Left lung (tissue), 4 donors: ENCODE measurements at regions not wholly inside any gene's neighbourhood (a gene's known extent, or its start where the extent isn't known, plus 50 kb on each side); places are given as distances from the start of the nearest gene placed in this dataset.
"Not testable (repeated sequence)": the region's sequence is repeated elsewhere in the genome, so short reads cannot be mapped to it uniquely, and the experiment has no call there.

Experiments
- ATAC-seq: fragments of 200-7000 bp; cut with Tn5 transposase; one replicate; pipeline ENCODE4 v1.9.1; 2020; ENCODE audit warnings: moderate library complexity
- DNase-seq, 4 donors: peaks; one replicate each; pipeline ENCODE4 v3.0.0-alpha.2; 2013 to 2020
- H3K27ac ChIP-seq, 2 donors: fragments of 200-600 bp; sonication (generic) in 1 of 2; one replicate each; pipeline versions ENCODE4 v1.5.0 to v1.8.0; 2020 to 2021
- H3K27me3 ChIP-seq, 2 donors: fragments of 200-600 bp; sonication (generic) in 1 of 2; one replicate each; pipeline versions ENCODE4 v1.5.0 to v1.8.0; 2020 to 2021
- H3K36me3 ChIP-seq, 2 donors: fragments of 200-600 bp; sonication (generic) in 1 of 2; one replicate each; pipeline versions ENCODE4 v1.5.0 to v1.8.0; 2020 to 2021
- H3K4me1 ChIP-seq, 2 donors: fragments of 200-600 bp; one replicate each; pipeline ENCODE4 v1.8.0; 2021
- H3K4me3 ChIP-seq, 2 donors: fragments of 200-600 bp; sonication (generic) in 1 of 2; one replicate each; pipeline versions ENCODE4 v1.5.0 to v1.8.0; 2020 to 2021; ENCODE audit warnings: mild to moderate bottlenecking in 1 of 2
- H3K9me3 ChIP-seq, 2 donors: fragments of 200-600 bp; sonication (generic) in 1 of 2; one replicate each; pipeline versions ENCODE4 v1.5.0 to v1.8.0; 2020 to 2021
- CTCF ChIP-seq, 2 donors: fragments of 200-600 bp; sonication (generic) in 1 of 2; IDR thresholded peaks; one replicate each; pipeline versions ENCODE4 v1.5.0 to v1.8.0; 2021; ENCODE audit warnings: antibody characterized with exemption in 2 of 2
- intact Hi-C, 2 donors: fragments of 100-400 bp; cut with DNase I; formaldehyde crosslinking; loops; one replicate each; pipeline versions ENCODE4 v1.11.2 to v1.14.2; 2022
- donor health status: DM: no; HTN: yes; CAD: no.
- donor health status: DM: no; HTN: no; CAD: no.

- H3K4me3 ChIP-seq = no peak overlapping the region
- no peaks in the 10 kb centered on the region for H3K4me1 ChIP-seq
- DNase-seq (no peak), ATAC-seq (no peak)
- no peak overlapping the region for H3K27ac ChIP-seq
- no peaks in the 10 kb centered on the region for H3K27me3 ChIP-seq
- intact Hi-C loops = no loop called here
- no peaks in the 10 kb centered on the region for H3K9me3 ChIP-seq
- TF ChIP-seq CTCF (IDR thresholded peaks at IDR 0.05) = no peak
- no peaks in the 10 kb centered on the region for H3K36me3 ChIP-seq
These were observed 312.1 kb downstream of the SOX2 start for GRCh38 chr3:182023843-182024242.

GRCh38 chr3:182027366-182027765 lies 315.6 kb downstream of the SOX2 start:
- intact Hi-C loops = no loop called here
- TF ChIP-seq CTCF (IDR thresholded peaks at IDR 0.05) = no peak
- H3K36me3 ChIP-seq = no peaks in the 10 kb centered on the region
- H3K9me3 ChIP-seq = no peaks in the 10 kb centered on the region
- H3K4me1 ChIP-seq = no peaks in the 10 kb centered on the region
- no peaks in the 10 kb centered on the region for H3K27me3 ChIP-seq
- DNase-seq (no peak), ATAC-seq (no peak)
- no peak overlapping the region for H3K4me3 ChIP-seq
- H3K27ac ChIP-seq = no peak overlapping the region

- ATAC-seq = no peak
- Histone ChIP-seq H3K4me3 (no peak overlapping the region), H3K36me3 (no peaks in the 10 kb centered on the region), H3K9me3 (no peaks in the 10 kb centered on the region), H3K27me3 (no peaks in the 10 kb centered on the region), H3K4me1 (no peaks in the 10 kb centered on the region), H3K27ac (no peak overlapping the region)
- no peak for TF ChIP-seq CTCF (IDR thresholded peaks at IDR 0.05)
- no peak for DNase-seq
- intact Hi-C loops = no loop called here
These were observed 316.4 kb downstream of the SOX2 start for GRCh38 chr3:182028081-182028480.

- ATAC-seq, H3K4me3 ChIP-seq, intact Hi-C loops, H3K4me1 ChIP-seq, H3K27me3 ChIP-seq, H3K36me3 ChIP-seq, H3K9me3 ChIP-seq, H3K27ac ChIP-seq, DNase-seq: not testable (repeated sequence)
These were observed 322.5 kb downstream of the SOX2 start for GRCh38 chr3:182034231-182034630.

- TF ChIP-seq CTCF (IDR thresholded peaks at IDR 0.05) = no peak
- H3K27me3 ChIP-seq = no peaks in the 10 kb centered on the region
- ATAC-seq (no peak), DNase-seq (no peak)
- H3K36me3 ChIP-seq = no peaks in the 10 kb centered on the region
- intact Hi-C loops = no loop called here
- H3K4me3 ChIP-seq = no peak overlapping the region
- H3K4me1 ChIP-seq = no peaks in the 10 kb centered on the region
- no peaks in the 10 kb centered on the region for H3K9me3 ChIP-seq
- H3K27ac ChIP-seq = no peak overlapping the region
These were observed 323.6 kb downstream of the SOX2 start for GRCh38 chr3:182035324-182035723.

- Histone ChIP-seq H3K27ac (no peak overlapping the region), H3K36me3 (no peaks in the 10 kb centered on the region), H3K9me3 (no peaks in the 10 kb centered on the region), H3K4me3 (no peak overlapping the region), H3K27me3 (no peaks in the 10 kb centered on the region), H3K4me1 (no peaks in the 10 kb centered on the region)
- ATAC-seq (no peak), DNase-seq (no peak)
- TF ChIP-seq CTCF (IDR thresholded peaks at IDR 0.05) = no peak
- intact Hi-C loops = no loop called here
These were observed 324.7 kb downstream of the SOX2 start for GRCh38 chr3:182036382-182036781.
